ENCODE measurements at regions not wholly inside any gene's neighbourhood (a gene's known extent, or its start where the extent isn't known, plus 50 kb on each side); places are given as distances from the start of the nearest gene placed in this dataset.

- 89 to 95% methylated on average over 2 of the region's 2 CpGs for WGBS, 2 donors
- no peak overlapping the region for H3K27ac ChIP-seq
- no peak for DNase-seq
Measured at GRCh38 chr2:145156199-145156598, 636.3 kb upstream of the ZEB2 start.

GRCh38 chr2:145155196-145155595, 635.3 kb upstream of the ZEB2 start:
- 68 to 75% methylated on average over 2 of the region's 2 CpGs for WGBS, 2 donors

More at GRCh38 chr2:145156199-145156598, 636.3 kb upstream of the ZEB2 start:
- intact Hi-C loops (cut with DNase I) = no loop called here
- no peaks in the 10 kb centered on the region for H3K9me3 ChIP-seq
- no peaks in the 10 kb centered on the region for H3K27me3 ChIP-seq
- H3K4me3 ChIP-seq (replicated peaks in 1 of 3) = no peak overlapping the region
- TF ChIP-seq CTCF (IDR thresholded peaks at IDR 0.05) = no peak
- H3K36me3 ChIP-seq = no peaks in the 10 kb centered on the region
- no peaks in the 10 kb centered on the region for H3K4me1 ChIP-seq

GRCh38 chr2:145154731-145155130, 634.8 kb upstream of the ZEB2 start:
- intact Hi-C loops (cut with DNase I) = no loop called here
- no peaks in the 10 kb centered on the region for H3K27me3 ChIP-seq
- H3K36me3 ChIP-seq = no peaks in the 10 kb centered on the region
- H3K4me3 ChIP-seq (replicated peaks in 1 of 3) = no peak overlapping the region
- TF ChIP-seq POLR2A (IDR thresholded peaks at IDR 0.05) = no peak
- TF ChIP-seq CTCF (IDR thresholded peaks at IDR 0.05) = no peak
- H3K4me1 ChIP-seq = no peaks in the 10 kb centered on the region
- WGBS, 2 donors = 81 to 85% methylated on average over 2 of the region's 2 CpGs
- H3K27ac ChIP-seq = no peak overlapping the region
- no peak for DNase-seq
- H3K9me3 ChIP-seq = no peaks in the 10 kb centered on the region

More at GRCh38 chr2:145155196-145155595, 635.3 kb upstream of the ZEB2 start:
- Histone ChIP-seq H3K27ac (no peak overlapping the region), H3K9me3 (no peaks in the 10 kb centered on the region), H3K4me3 (replicated peaks in 1 of 3) (no peak overlapping the region), H3K36me3 (no peaks in the 10 kb centered on the region), H3K4me1 (no peaks in the 10 kb centered on the region), H3K27me3 (no peaks in the 10 kb centered on the region)
- no peak for DNase-seq
- TF ChIP-seq POLR2A (IDR thresholded peaks at IDR 0.05) (no peak), CTCF (IDR thresholded peaks at IDR 0.05) (no peak)
- intact Hi-C loops (cut with DNase I) = no loop called here

GRCh38 chr2:145146691-145147090, 626.8 kb upstream of the ZEB2 start:
- Histone ChIP-seq H3K4me3 (replicated peaks in 1 of 3) (no peak overlapping the region), H3K36me3 (no peaks in the 10 kb centered on the region), H3K27me3 (no peaks in the 10 kb centered on the region), H3K9me3 (no peaks in the 10 kb centered on the region), H3K27ac (no peak overlapping the region), H3K4me1 (no peaks in the 10 kb centered on the region)
- intact Hi-C loops (cut with DNase I) = no loop called here
- TF ChIP-seq POLR2A (IDR thresholded peaks at IDR 0.05) (no peak), CTCF (IDR thresholded peaks at IDR 0.05) (no peak)
- no peak for DNase-seq

DNA sequence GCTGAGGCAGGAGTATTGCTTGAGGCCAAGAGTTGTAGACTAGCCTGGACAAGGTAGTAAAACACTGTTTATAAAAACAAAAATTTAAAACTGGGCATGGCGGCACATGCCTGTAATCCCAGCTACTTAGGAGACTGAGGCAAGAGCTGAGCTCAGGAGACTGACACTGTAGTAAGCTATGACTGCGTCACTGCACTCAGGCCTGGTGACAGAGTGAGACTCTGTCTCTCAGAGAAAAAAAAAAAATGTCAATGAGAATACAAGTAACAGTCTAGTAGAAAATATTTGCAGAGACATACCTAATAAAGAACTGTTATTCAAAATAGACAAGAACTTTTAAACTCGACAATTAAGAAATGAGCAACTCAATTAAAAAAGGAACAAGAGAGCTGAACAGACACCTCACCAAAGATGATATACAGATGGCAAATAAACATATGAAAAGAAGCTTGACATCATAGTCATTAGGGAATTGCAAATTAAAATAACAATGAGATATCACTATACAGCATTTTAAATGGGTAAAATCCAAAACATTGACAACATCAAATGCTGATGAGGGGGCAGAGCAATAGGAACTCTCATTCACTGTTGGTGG, 624.3 kb upstream of the ZEB2 start:
- Histone ChIP-seq H3K36me3 (no peaks in the 10 kb centered on the region), H3K4me3 (replicated peaks in 1 of 3) (no peak overlapping the region), H3K27ac (no peak overlapping the region), H3K4me1 (no peaks in the 10 kb centered on the region), H3K9me3 (no peaks in the 10 kb centered on the region), H3K27me3 (no peaks in the 10 kb centered on the region)
- intact Hi-C loops (cut with DNase I) = no loop called here
- DNase-seq = no peak
- TF ChIP-seq CTCF (IDR thresholded peaks at IDR 0.05) (no peak), POLR2A (IDR thresholded peaks at IDR 0.05) (no peak)
- 92 to 98% methylated on average over 3 of the region's 3 CpGs for WGBS, 2 donors
